IMR-90 (cell line): ENCODE measurements at regions not wholly inside any gene's neighbourhood (a gene's known extent, or its start where the extent isn't known, plus 50 kb on each side); places are given as distances from the start of the nearest gene placed in this dataset.
A peak's percentile ranks its signal among the peaks of the same experiment; 100 is the strongest.
"Not testable (repeated sequence)": the region's sequence is repeated elsewhere in the genome, so short reads cannot be mapped to it uniquely, and the experiment has no call there.

ENCODE experiments used
- ATAC-seq: fragments of 200-7000 bp; cut with Tn5 transposase; 2 replicates; pipeline ENCODE4 v1.9.1; 2020; ENCODE audit warnings: low read depth, mild to moderate bottlenecking, moderate library complexity
- BruUV-seq: library from RNA; stranded (reverse); fragments of 400-500 nt; replicated peaks from 2 replicates; lab custom pipeline; 2021; lab: Mats Ljungman, UMichigan
- CTCF ChIA-PET: fragments of 300-600 bp; formaldehyde crosslinking; extraction: SDS; loops from one replicate; lab custom pipeline; 2021; ENCODE audit warnings: antibody characterized with exemption; lab: Yijun Ruan, JAX
- POLR2A ChIA-PET: fragments of 300-600 bp; sonication (Branson Sonifier 250); formaldehyde crosslinking; loops from one replicate; lab custom pipeline; 2022; ENCODE audit warnings: antibody characterized with exemption; ENCODE audit not compliant: unreplicated experiment; lab: Charles Lee
- DNase-seq: peaks from one replicate; pipeline ENCODE4 v3.0.0; 2013
- H2AFZ ChIP-seq: replicated peaks from 2 replicates; pipeline ENCODE3; 2013; ENCODE audit warnings: low read length, mild to moderate bottlenecking; ENCODE audit not compliant: poor library complexity
- H2AK5ac ChIP-seq: 2 replicates; pipeline ENCODE4 v1.6.1; 2013; ENCODE audit warnings: low read depth, low read length, inconsistent platforms
- H2AK9ac ChIP-seq: replicated peaks from 2 replicates; pipeline ENCODE3; 2013; ENCODE audit warnings: mild to moderate bottlenecking, low read depth, low read length, moderate library complexity; ENCODE audit not compliant: poor library complexity
- H2BK120ac ChIP-seq: 2 replicates; pipeline ENCODE4 v1.6.1; 2013; ENCODE audit warnings: low read depth, low read length, inconsistent platforms
- H2BK15ac ChIP-seq: 3 replicates; pipeline ENCODE4 v1.6.1; 2013; ENCODE audit warnings: low read depth, low read length, inconsistent platforms
- H2BK20ac ChIP-seq: 2 replicates; pipeline ENCODE4 v1.6.1; 2013; ENCODE audit warnings: low read depth, mild to moderate bottlenecking, inconsistent platforms, low read length, moderate library complexity
- H2BK5ac ChIP-seq: 2 replicates; pipeline ENCODE4 v1.6.1; 2013; ENCODE audit warnings: mild to moderate bottlenecking, low read depth, low read length, inconsistent platforms; ENCODE audit not compliant: poor library complexity, severe bottlenecking
- H3K14ac ChIP-seq: replicated peaks from 2 replicates; pipeline ENCODE4 v1.6.1; 2013; ENCODE audit warnings: low read depth, low read length, inconsistent platforms
- H3K18ac ChIP-seq: 2 replicates; pipeline ENCODE4 v1.6.1; 2013; ENCODE audit warnings: low read depth, low read length, control low read depth
- H3K23ac ChIP-seq: 2 replicates; pipeline ENCODE4 v1.6.1; 2013; ENCODE audit warnings: low read depth, low read length, inconsistent platforms
- H3K27ac ChIP-seq: 2 replicates; pipeline ENCODE4 v1.5.1; 2013; ENCODE audit warnings: mild to moderate bottlenecking, control low read depth, low read length; ENCODE audit not compliant: insufficient read depth
- H3K27me3 ChIP-seq: 2 replicates; pipeline ENCODE4 v1.6.1; 2013; ENCODE audit warnings: low read length; ENCODE audit not compliant: control insufficient read depth, insufficient read depth
- H3K36me3 ChIP-seq: 2 replicates; pipeline ENCODE4 v1.6.1; 2013; ENCODE audit warnings: low read length, mixed read lengths; ENCODE audit not compliant: control insufficient read depth, insufficient read depth
- H3K4ac ChIP-seq: 2 replicates; pipeline ENCODE4 v1.6.1; 2013; ENCODE audit warnings: low read depth, low read length, inconsistent platforms
- H3K4me1 ChIP-seq: 2 replicates; pipeline ENCODE4 v1.6.1; 2013; ENCODE audit warnings: low read length, mixed read lengths; ENCODE audit not compliant: control insufficient read depth, insufficient read depth
- H3K4me2 ChIP-seq: 2 replicates; pipeline ENCODE4 v1.6.1; 2013; ENCODE audit warnings: low read depth, mild to moderate bottlenecking, control low read depth, low read length, moderate library complexity
- H3K4me3 ChIP-seq: 2 replicates; pipeline ENCODE4 v1.5.1; 2013; ENCODE audit warnings: low read depth, mild to moderate bottlenecking, control low read depth, low read length, moderate library complexity; ENCODE audit not compliant: insufficient read depth
- H3K56ac ChIP-seq: 2 replicates; pipeline ENCODE4 v1.6.1; 2013; ENCODE audit warnings: low read length, inconsistent platforms; ENCODE audit not compliant: insufficient read depth; ENCODE audit errors: extremely low read depth
- H3K79me1 ChIP-seq, 2 experiments: 2 replicates each; pipeline ENCODE4 v1.6.1; 2013; ENCODE audit warnings: low read length in 2 of 2, inconsistent platforms in 1 of 2, low read depth in 1 of 2
- H3K9ac ChIP-seq: 2 replicates; pipeline ENCODE4 v1.6.1; 2013; ENCODE audit warnings: low read depth, low read length, control low read depth
- H3K9me1 ChIP-seq: 2 replicates; pipeline ENCODE4 v1.6.1; 2013; ENCODE audit warnings: low read length, inconsistent platforms; ENCODE audit not compliant: insufficient read depth
- H3K9me3 ChIP-seq: 2 replicates; pipeline ENCODE4 v1.6.1; 2013; ENCODE audit warnings: low read length; ENCODE audit not compliant: control insufficient read depth, insufficient read depth
- H4K20me1 ChIP-seq: 2 replicates; pipeline ENCODE4 v1.6.1; 2013; ENCODE audit warnings: low read length, inconsistent platforms; ENCODE audit not compliant: insufficient read depth
- H4K5ac ChIP-seq: 2 replicates; pipeline ENCODE4 v1.6.1; 2013; ENCODE audit warnings: mild to moderate bottlenecking, low read depth, low read length, control low read depth
- H4K8ac ChIP-seq, 2 experiments: 2 replicates each; pipeline ENCODE4 v1.6.1; 2013; ENCODE audit warnings: low read depth in 2 of 2, low read length in 2 of 2, control low read depth in 1 of 2, inconsistent platforms in 1 of 2
- H4K91ac ChIP-seq: 2 replicates; pipeline ENCODE4 v1.6.1; 2013; ENCODE audit warnings: low read depth, low read length, inconsistent platforms; ENCODE audit not compliant: insufficient read depth
- CHD1 ChIP-seq: IDR thresholded peaks from 2 replicates; pipeline ENCODE4 v1.6.1; 2012; ENCODE audit warnings: low read depth, low read length, improper control_type of control experiment
- FOS ChIP-seq: fragments of 150-350 bp; IDR thresholded peaks from 2 replicates; pipeline ENCODE4 v1.6.1; 2016; ENCODE audit warnings: low read depth, low read length
- MAFK ChIP-seq: IDR thresholded peaks from 2 replicates; pipeline ENCODE4 v1.6.1; 2012; ENCODE audit warnings: low read depth, low read length, improper control_type of control experiment
- POLR2A ChIP-seq: IDR thresholded peaks from 2 replicates; pipeline ENCODE4 v1.6.1; 2012; ENCODE audit warnings: mild to moderate bottlenecking, low read depth, low read length
- RAD21 ChIP-seq: IDR thresholded peaks from 2 replicates; pipeline ENCODE4 v1.6.1; 2012; ENCODE audit warnings: low read length, improper control_type of control experiment
- RFX5 ChIP-seq: IDR thresholded peaks from 2 replicates; pipeline ENCODE4 v1.8.0; 2012; ENCODE audit warnings: low read depth, mild to moderate bottlenecking, low read length, moderate library complexity
- WGBS, 2 experiments: methylation state at CpG; one replicate each; pipeline versions ENCODE4 v1.1.5 to v1.1.7; 2013; ENCODE audit warnings: missing lambda C conversion rate in 2 of 2; ENCODE audit not compliant: insufficient read length in 1 of 2; ENCODE audit errors: extremely low coverage in 2 of 2; 5-methylcytosine and 5-hydroxymethylcytosine counted together
- dilution Hi-C: fragments of 300-500 bp; cut with HindIII; formaldehyde crosslinking; loops from one replicate; pipeline ENCODE4 v1.14.3; 2018; ENCODE audit warnings: low sequenced_read_pairs; ENCODE audit not compliant: unreplicated experiment
- in situ Hi-C: fragments of 300-500 bp; cut with MboI; formaldehyde crosslinking; loops from 3 replicates; pipeline ENCODE4 v1.14.3; 2019; ENCODE audit warnings: low sequenced_read_pairs, inconsistent platforms, mixed read lengths
- intact Hi-C: fragments of 100-400 bp; cut with micrococcal nuclease; formaldehyde crosslinking; loops from 2 replicates; pipeline ENCODE4 v1.10.0; 2022
- TF ChIP-seq, protein P1 (sequence below): conservative IDR thresholded peaks from 2 replicates; pipeline ENCODE4 v1.5.1; 2012; ENCODE audit warnings: mild to moderate bottlenecking, low read depth, low read length, improper control_type of control experiment

DNA sequence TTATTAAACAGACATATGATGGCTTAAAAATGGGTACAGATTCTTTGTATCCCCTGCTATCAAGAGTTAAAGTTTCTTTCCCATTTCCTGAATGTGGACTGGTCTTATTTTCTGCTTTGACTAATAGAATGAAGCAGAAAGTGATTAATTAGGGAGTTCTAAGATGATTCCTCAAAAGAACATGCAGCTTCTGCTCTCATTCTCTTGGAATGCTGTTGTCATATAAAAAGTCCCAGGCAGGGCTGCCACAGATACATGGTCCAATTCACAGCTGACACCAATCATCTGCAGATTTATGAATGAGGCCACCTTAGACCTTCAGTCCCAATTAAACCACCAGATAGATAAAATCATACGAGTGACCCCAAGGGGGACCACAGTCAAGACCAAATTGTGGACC, 844.5 kb upstream of the RAG2 start:
- H2BK15ac ChIP-seq, result no peak overlapping the region
- WGBS, 2 experiments, result no CpG with 5 or more reads among the region's 1 CpG
- no peak overlapping the region for H4K5ac ChIP-seq
- no peak overlapping the region for H3K9ac ChIP-seq
- H3K4ac ChIP-seq, result no peak overlapping the region
- H2BK120ac ChIP-seq, result no peak overlapping the region
- intact Hi-C loops (no loop called here), in situ Hi-C loops (loop anchor here (25.0 kb wide), 1 partner anchor 1345 kb away; no protein-coding TSS in a partner anchor), dilution Hi-C loops (no loop called here)
- peak; percentile 4 for DNase-seq
- no peak overlapping the region for H2AK5ac ChIP-seq
- no peak overlapping the region for H3K27ac ChIP-seq
- no peak overlapping the region for H2AFZ ChIP-seq
- no peaks in the 10 kb centered on the region for H4K20me1 ChIP-seq
- H3K56ac ChIP-seq, result no peak overlapping the region
- no peak overlapping the region for H3K18ac ChIP-seq
- no peak overlapping the region for H4K91ac ChIP-seq
- H3K36me3 ChIP-seq, result no peaks in the 10 kb centered on the region
- no peaks in the 10 kb centered on the region for H3K4me1 ChIP-seq
- no peak overlapping the region for H3K4me2 ChIP-seq
- H2BK5ac ChIP-seq, result no peak overlapping the region
- ChIA-PET POLR2A (no interaction called here), CTCF (no interaction called here)
- no peaks in the 10 kb centered on the region for H3K9me3 ChIP-seq
- no peak overlapping the region for H3K23ac ChIP-seq
- no TSS peak for BruUV-seq
- H2BK20ac ChIP-seq, result no peak overlapping the region
- ATAC-seq, result no peak
- no peak overlapping the region for H3K14ac ChIP-seq
- no peaks in the 10 kb centered on the region for H3K79me1 ChIP-seq
- H3K27me3 ChIP-seq, result no peaks in the 10 kb centered on the region
- no peak overlapping the region for H3K4me3 ChIP-seq
- TF ChIP-seq MAFK (no peak), FOS (no peak), RFX5 (no peak), CHD1 (no peak), RAD21 (no peak), POLR2A (no peak)
- TF ChIP-seq, protein P1, sequence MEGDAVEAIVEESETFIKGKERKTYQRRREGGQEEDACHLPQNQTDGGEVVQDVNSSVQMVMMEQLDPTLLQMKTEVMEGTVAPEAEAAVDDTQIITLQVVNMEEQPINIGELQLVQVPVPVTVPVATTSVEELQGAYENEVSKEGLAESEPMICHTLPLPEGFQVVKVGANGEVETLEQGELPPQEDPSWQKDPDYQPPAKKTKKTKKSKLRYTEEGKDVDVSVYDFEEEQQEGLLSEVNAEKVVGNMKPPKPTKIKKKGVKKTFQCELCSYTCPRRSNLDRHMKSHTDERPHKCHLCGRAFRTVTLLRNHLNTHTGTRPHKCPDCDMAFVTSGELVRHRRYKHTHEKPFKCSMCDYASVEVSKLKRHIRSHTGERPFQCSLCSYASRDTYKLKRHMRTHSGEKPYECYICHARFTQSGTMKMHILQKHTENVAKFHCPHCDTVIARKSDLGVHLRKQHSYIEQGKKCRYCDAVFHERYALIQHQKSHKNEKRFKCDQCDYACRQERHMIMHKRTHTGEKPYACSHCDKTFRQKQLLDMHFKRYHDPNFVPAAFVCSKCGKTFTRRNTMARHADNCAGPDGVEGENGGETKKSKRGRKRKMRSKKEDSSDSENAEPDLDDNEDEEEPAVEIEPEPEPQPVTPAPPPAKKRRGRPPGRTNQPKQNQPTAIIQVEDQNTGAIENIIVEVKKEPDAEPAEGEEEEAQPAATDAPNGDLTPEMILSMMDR, result no peak
- H4K8ac ChIP-seq, result no peak overlapping the region
- no peaks in the 10 kb centered on the region for H3K9me1 ChIP-seq
- no peak overlapping the region for H2AK9ac ChIP-seq

GRCh38 chr11:37431633-37432230, 833.7 kb upstream of the RAG2 start:
- CTCF ChIA-PET, DNase-seq, dilution Hi-C loops, H3K9me3 ChIP-seq, H3K36me3 ChIP-seq, H4K20me1 ChIP-seq, H4K91ac ChIP-seq, H2BK120ac ChIP-seq, H3K9ac ChIP-seq, intact Hi-C loops, H3K9me1 ChIP-seq, H3K4ac ChIP-seq, H3K27me3 ChIP-seq, H3K4me3 ChIP-seq, H2BK20ac ChIP-seq, POLR2A ChIA-PET, H2BK5ac ChIP-seq, H3K79me1 ChIP-seq, H2BK15ac ChIP-seq, H4K5ac ChIP-seq, H3K4me1 ChIP-seq, H2AK9ac ChIP-seq, H2AK5ac ChIP-seq, BruUV-seq, H3K23ac ChIP-seq, H3K18ac ChIP-seq, H4K8ac ChIP-seq, H3K27ac ChIP-seq, ATAC-seq, H3K4me2 ChIP-seq, H2AFZ ChIP-seq, H3K14ac ChIP-seq, H3K56ac ChIP-seq: not testable (repeated sequence)
- in situ Hi-C loops, result loop anchor here (25.0 kb wide), 1 partner anchor 1356 kb away; no protein-coding TSS in a partner anchor
- 80% methylated on average over 1 of the region's 29 CpGs; no CpG with 5 or more reads in 1 of the 2 experiments for WGBS, 2 experiments
